ENCODE measurements at regions not wholly inside any gene's neighbourhood (a gene's known extent, or its start where the extent isn't known, plus 50 kb on each side); places are given as distances from the start of the nearest gene placed in this dataset.

- TF ChIP-seq, protein P1, sequence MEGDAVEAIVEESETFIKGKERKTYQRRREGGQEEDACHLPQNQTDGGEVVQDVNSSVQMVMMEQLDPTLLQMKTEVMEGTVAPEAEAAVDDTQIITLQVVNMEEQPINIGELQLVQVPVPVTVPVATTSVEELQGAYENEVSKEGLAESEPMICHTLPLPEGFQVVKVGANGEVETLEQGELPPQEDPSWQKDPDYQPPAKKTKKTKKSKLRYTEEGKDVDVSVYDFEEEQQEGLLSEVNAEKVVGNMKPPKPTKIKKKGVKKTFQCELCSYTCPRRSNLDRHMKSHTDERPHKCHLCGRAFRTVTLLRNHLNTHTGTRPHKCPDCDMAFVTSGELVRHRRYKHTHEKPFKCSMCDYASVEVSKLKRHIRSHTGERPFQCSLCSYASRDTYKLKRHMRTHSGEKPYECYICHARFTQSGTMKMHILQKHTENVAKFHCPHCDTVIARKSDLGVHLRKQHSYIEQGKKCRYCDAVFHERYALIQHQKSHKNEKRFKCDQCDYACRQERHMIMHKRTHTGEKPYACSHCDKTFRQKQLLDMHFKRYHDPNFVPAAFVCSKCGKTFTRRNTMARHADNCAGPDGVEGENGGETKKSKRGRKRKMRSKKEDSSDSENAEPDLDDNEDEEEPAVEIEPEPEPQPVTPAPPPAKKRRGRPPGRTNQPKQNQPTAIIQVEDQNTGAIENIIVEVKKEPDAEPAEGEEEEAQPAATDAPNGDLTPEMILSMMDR (IDR thresholded peaks at IDR 0.05) = no peak
Observed at GRCh38 chr5:77948476-77948875, 172.3 kb upstream of the TBCA start.

GRCh38 chr5:77947041-77947428, 170.9 kb upstream of the TBCA start:
- TF ChIP-seq, protein P1 (IDR thresholded peaks at IDR 0.05) = no peak

GRCh38 chr5:77946381-77947040, 170.4 kb upstream of the TBCA start:
- TF ChIP-seq, protein P1 (IDR thresholded peaks at IDR 0.05) = peak; percentile 47

DNA sequence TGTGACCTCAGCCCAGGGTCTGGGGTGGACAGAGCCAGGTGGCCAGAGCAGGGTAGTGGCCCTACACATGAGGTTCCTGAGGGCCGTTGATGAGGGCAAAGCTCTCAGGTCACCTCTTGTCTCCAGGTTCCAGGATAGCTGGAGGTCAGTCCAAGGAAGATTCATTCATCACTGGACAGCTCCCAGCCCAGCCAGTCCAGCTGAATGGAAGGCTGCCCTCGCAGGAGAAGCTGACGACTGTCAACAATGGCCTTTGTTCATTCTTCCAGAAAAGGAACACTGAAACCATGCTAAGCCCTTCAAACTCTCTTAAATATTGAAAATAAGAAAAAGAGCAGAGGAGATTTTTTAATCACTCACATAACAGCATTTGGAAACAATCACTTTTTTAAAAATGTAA, 169.7 kb upstream of the TBCA start:
- TF ChIP-seq, protein P1 (IDR thresholded peaks at IDR 0.05) = no peak

- TF ChIP-seq, protein P1 (IDR thresholded peaks at IDR 0.05) = no peak
Observed at GRCh38 chr5:77944757-77945340, 168.7 kb upstream of the TBCA start.

- TF ChIP-seq, protein P1 (IDR thresholded peaks at IDR 0.05) = no peak
Observed at GRCh38 chr5:77943851-77944250, 167.7 kb upstream of the TBCA start.

GRCh38 chr5:77942578-77943239, 166.6 kb upstream of the TBCA start:
- TF ChIP-seq, protein P1 (IDR thresholded peaks at IDR 0.05) = no peak

Measured in LNCAP (cell line).